Neural progenitor cell (in vitro differentiated cells): ENCODE measurements at regions not wholly inside any gene's neighbourhood (a gene's known extent, or its start where the extent isn't known, plus 50 kb on each side); places are given as distances from the start of the nearest gene placed in this dataset.
A peak's percentile ranks its signal among the peaks of the same experiment; 100 is the strongest.

Source experiments
- DNase-seq: peaks from one replicate; pipeline ENCODE4 v3.0.0-alpha.2; 2016; ENCODE audit warnings: low spot score
- H2AFZ ChIP-seq: fragments of 200-600 bp; sonication (generic); replicated peaks from 2 replicates; pipeline ENCODE4 v1.6.1; 2016; ENCODE audit warnings: antibody characterized with exemption
- H3F3A ChIP-seq: fragments of 200-600 bp; sonication (generic); 2 replicates; pipeline ENCODE4 v1.6.1; 2016; ENCODE audit warnings: antibody characterized with exemption, low read depth
- H3K27ac ChIP-seq: fragments of 200-600 bp; sonication (generic); 2 replicates; pipeline ENCODE4 v1.5.1; 2016; ENCODE audit warnings: mild to moderate bottlenecking
- H3K27me3 ChIP-seq: fragments of 200-600 bp; sonication (generic); 2 replicates; pipeline ENCODE4 v1.6.1; 2016; ENCODE audit warnings: mild to moderate bottlenecking, moderate library complexity
- H3K36me3 ChIP-seq: fragments of 200-600 bp; sonication (generic); 2 replicates; pipeline ENCODE4 v1.5.1; 2016
- H3K4me1 ChIP-seq: fragments of 200-600 bp; sonication (generic); 2 replicates; pipeline ENCODE4 v1.6.1; 2016; ENCODE audit warnings: mixed run types
- H3K4me2 ChIP-seq: fragments of 200-600 bp; sonication (generic); 2 replicates; pipeline ENCODE4 v1.6.1; 2016
- H3K4me3 ChIP-seq: fragments of 200-600 bp; sonication (generic); 2 replicates; pipeline ENCODE4 v1.5.1; 2016
- H3K79me2 ChIP-seq: fragments of 200-600 bp; sonication (generic); 2 replicates; pipeline ENCODE4 v1.6.1; 2016; ENCODE audit warnings: low read depth
- H3K9ac ChIP-seq: fragments of 200-600 bp; sonication (generic); 2 replicates; pipeline ENCODE4 v1.6.1; 2016
- H3K9me3 ChIP-seq: fragments of 200-600 bp; sonication (generic); 2 replicates; pipeline ENCODE4 v1.5.1; 2016; ENCODE audit warnings: low read depth
- H4K20me1 ChIP-seq: fragments of 200-600 bp; sonication (generic); 2 replicates; pipeline ENCODE4 v1.6.1; 2016; ENCODE audit warnings: low read depth
- H3K27ac Mint-ChIP-seq: 3 replicates; pipeline ENCODE4 v1.8.0; 2021; ENCODE audit warnings: mixed read lengths
- H3K27me3 Mint-ChIP-seq: 2 replicates; pipeline ENCODE4 v1.8.0; 2022; ENCODE audit warnings: low read depth, mild to moderate bottlenecking, inconsistent platforms, moderate library complexity, mixed read lengths; ENCODE audit not compliant: insufficient read depth
- H3K36me3 Mint-ChIP-seq: 3 replicates; pipeline ENCODE4 v1.8.0; 2021; ENCODE audit warnings: mixed read lengths
- H3K4me1 Mint-ChIP-seq: 3 replicates; pipeline ENCODE4 v1.8.0; 2021; ENCODE audit warnings: mixed read lengths
- H3K4me3 Mint-ChIP-seq: 3 replicates; pipeline ENCODE4 v1.8.0; 2021; ENCODE audit warnings: mild to moderate bottlenecking, moderate library complexity, mixed read lengths
- H3K9me3 Mint-ChIP-seq: 3 replicates; pipeline ENCODE4 v1.8.0; 2020; ENCODE audit warnings: mixed read lengths
- EZH2 ChIP-seq: fragments of 200-600 bp; sonication (generic); IDR thresholded peaks from 2 replicates; pipeline ENCODE4 v1.6.1; 2017; ENCODE audit warnings: antibody characterized with exemption, mild to moderate bottlenecking, moderate library complexity
- EZH2phosphoT487 ChIP-seq: fragments of 200-600 bp; sonication (generic); IDR thresholded peaks from 2 replicates; pipeline ENCODE4 v1.6.1; 2017; ENCODE audit warnings: antibody characterized with exemption
- TF ChIP-seq, protein P1 (sequence below): fragments of 200-600 bp; sonication (generic); IDR thresholded peaks from 2 replicates; pipeline ENCODE4 v1.5.1; 2017; ENCODE audit warnings: antibody characterized with exemption, mild to moderate bottlenecking

DNA sequence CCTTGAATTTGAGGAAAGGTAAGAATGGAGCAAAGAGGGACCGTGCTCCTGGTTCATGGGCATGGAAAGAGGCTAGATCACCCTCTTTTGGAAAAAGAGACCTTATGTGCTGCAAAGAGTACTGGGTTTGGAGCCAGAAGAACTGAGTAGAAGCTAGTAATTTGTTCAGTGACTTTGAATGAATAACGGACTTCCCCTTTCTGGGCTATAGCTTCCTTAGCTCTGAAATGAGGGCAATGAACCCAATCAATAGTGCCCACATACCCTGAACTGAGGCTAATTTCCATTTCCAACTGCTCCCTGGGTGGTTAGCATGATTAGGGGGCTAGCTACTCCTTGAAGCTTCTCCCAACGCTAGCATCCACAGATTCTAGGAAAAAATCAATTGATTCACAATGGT, 121.4 kb downstream of the UNC5CL start:
- Mint-ChIP-seq H3K4me3 (no peak overlapping the region), H3K9me3 (peaks cover 2% of the 10 kb centered on the region), H3K4me1 (peaks cover 22% of the 10 kb centered on the region), H3K27me3 (peaks cover 4% of the 10 kb centered on the region), H3K27ac (no peak overlapping the region), H3K36me3 (no peaks in the 10 kb centered on the region)
- no peak overlapping the region for H2AFZ ChIP-seq
- H3K27ac ChIP-seq, result no peak overlapping the region
- H3K4me1 ChIP-seq, result no peaks in the 10 kb centered on the region
- peak overlapping the region; percentile 1 for H3K4me2 ChIP-seq
- H3K9me3 ChIP-seq, result no peaks in the 10 kb centered on the region
- no peaks in the 10 kb centered on the region for H3F3A ChIP-seq
- H3K27me3 ChIP-seq, result no peaks in the 10 kb centered on the region
- TF ChIP-seq, protein P1, sequence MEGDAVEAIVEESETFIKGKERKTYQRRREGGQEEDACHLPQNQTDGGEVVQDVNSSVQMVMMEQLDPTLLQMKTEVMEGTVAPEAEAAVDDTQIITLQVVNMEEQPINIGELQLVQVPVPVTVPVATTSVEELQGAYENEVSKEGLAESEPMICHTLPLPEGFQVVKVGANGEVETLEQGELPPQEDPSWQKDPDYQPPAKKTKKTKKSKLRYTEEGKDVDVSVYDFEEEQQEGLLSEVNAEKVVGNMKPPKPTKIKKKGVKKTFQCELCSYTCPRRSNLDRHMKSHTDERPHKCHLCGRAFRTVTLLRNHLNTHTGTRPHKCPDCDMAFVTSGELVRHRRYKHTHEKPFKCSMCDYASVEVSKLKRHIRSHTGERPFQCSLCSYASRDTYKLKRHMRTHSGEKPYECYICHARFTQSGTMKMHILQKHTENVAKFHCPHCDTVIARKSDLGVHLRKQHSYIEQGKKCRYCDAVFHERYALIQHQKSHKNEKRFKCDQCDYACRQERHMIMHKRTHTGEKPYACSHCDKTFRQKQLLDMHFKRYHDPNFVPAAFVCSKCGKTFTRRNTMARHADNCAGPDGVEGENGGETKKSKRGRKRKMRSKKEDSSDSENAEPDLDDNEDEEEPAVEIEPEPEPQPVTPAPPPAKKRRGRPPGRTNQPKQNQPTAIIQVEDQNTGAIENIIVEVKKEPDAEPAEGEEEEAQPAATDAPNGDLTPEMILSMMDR, result no peak
- TF ChIP-seq EZH2 (no peak), EZH2phosphoT487 (no peak)
- no peak overlapping the region for H3K9ac ChIP-seq
- H3K36me3 ChIP-seq, result no peaks in the 10 kb centered on the region
- H3K4me3 ChIP-seq, result no peak overlapping the region
- no peak for DNase-seq
- no peaks in the 10 kb centered on the region for H4K20me1 ChIP-seq
- no peaks in the 10 kb centered on the region for H3K79me2 ChIP-seq

DNA sequence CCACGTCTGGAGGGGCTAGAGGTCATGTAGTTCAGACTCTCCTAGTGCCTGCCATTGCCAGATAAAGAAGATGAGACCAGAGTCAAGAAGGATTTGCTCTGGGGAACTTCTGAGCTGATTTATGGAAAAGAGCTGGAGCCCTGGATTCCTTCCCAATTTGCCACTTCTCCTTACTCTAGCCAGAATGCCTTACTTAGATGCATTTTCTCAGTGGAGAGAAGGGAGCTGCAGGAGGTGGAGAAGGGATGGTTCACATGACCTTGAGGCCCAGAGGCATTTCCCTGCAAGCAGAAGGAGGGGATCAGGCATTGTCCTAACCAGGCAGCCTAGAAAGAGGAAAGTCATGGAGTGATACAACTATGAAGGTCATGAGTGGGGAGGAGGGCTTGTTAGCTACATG, 122.2 kb downstream of the UNC5CL start:
- TF ChIP-seq, protein P1, result no peak
- TF ChIP-seq EZH2phosphoT487, result no peak
- no peak for TF ChIP-seq EZH2
- Histone ChIP-seq H3K36me3 (no peaks in the 10 kb centered on the region), H3K27me3 (no peaks in the 10 kb centered on the region), H3K4me1 (no peaks in the 10 kb centered on the region), H2AFZ (no peak overlapping the region), H3F3A (no peaks in the 10 kb centered on the region), H3K4me3 (no peak overlapping the region), H3K4me2 (no peak overlapping the region), H3K9ac (no peak overlapping the region), H4K20me1 (no peaks in the 10 kb centered on the region), H3K79me2 (no peaks in the 10 kb centered on the region), H3K27ac (no peak overlapping the region), H3K9me3 (no peaks in the 10 kb centered on the region)
- Mint-ChIP-seq H3K4me3 (no peak overlapping the region), H3K36me3 (no peaks in the 10 kb centered on the region), H3K9me3 (peaks cover 2% of the 10 kb centered on the region), H3K27me3 (peaks cover 4% of the 10 kb centered on the region), H3K4me1 (peaks cover 22% of the 10 kb centered on the region), H3K27ac (peak overlapping the region; percentile 17)
- DNase-seq, result no peak

DNA sequence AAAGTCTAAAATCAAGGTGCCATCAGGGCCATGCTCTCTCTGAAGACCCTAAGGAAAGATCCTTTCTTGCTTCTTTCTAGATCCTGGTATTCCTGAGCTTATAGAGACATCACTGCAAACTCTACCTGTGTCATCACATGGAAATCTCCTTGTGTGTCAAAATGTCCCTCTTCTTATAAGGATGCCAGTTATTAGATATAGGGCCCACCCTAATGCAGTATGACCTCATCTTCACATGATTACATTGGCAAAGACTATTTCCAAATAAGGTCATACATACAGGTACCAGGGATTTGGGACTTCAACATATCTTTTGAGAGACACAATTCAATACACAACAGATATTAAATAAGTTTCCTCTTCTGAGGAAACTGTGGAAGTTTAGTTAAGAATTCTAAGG, 123.9 kb downstream of the UNC5CL start:
- no peaks in the 10 kb centered on the region for H3K9me3 ChIP-seq
- H4K20me1 ChIP-seq, result no peaks in the 10 kb centered on the region
- TF ChIP-seq EZH2phosphoT487 (no peak), EZH2 (no peak)
- TF ChIP-seq, protein P1, result no peak
- no peak overlapping the region for H3K4me2 ChIP-seq
- peaks cover 22% of the 10 kb centered on the region for H3K4me1 Mint-ChIP-seq
- H3K4me1 ChIP-seq, result no peaks in the 10 kb centered on the region
- no peaks in the 10 kb centered on the region for H3F3A ChIP-seq
- DNase-seq, result no peak
- H3K27ac Mint-ChIP-seq, result no peak overlapping the region
- H3K27me3 ChIP-seq, result no peaks in the 10 kb centered on the region
- no peak overlapping the region for H3K9ac ChIP-seq
- no peaks in the 10 kb centered on the region for H3K36me3 Mint-ChIP-seq
- H3K36me3 ChIP-seq, result no peaks in the 10 kb centered on the region
- H3K9me3 Mint-ChIP-seq, result peaks cover 2% of the 10 kb centered on the region
- H3K4me3 ChIP-seq, result no peak overlapping the region
- no peaks in the 10 kb centered on the region for H3K79me2 ChIP-seq
- H3K4me3 Mint-ChIP-seq, result no peak overlapping the region
- no peak overlapping the region for H2AFZ ChIP-seq
- H3K27me3 Mint-ChIP-seq, result peaks cover 5% of the 10 kb centered on the region
- H3K27ac ChIP-seq, result no peak overlapping the region
